GM20000 (cell line): ENCODE measurements at regions not wholly inside any gene's neighbourhood (a gene's known extent, or its start where the extent isn't known, plus 50 kb on each side); places are given as distances from the start of the nearest gene placed in this dataset.

Experiments
- DNase-seq: peaks from one replicate; pipeline ENCODE4 v3.0.0; 2012; ENCODE audit warnings: low spot score
- CTCF ChIP-seq: IDR thresholded peaks from 2 replicates; pipeline ENCODE4 v1.5.1; 2012; ENCODE audit warnings: mild to moderate bottlenecking, control low read depth; ENCODE audit errors: extremely low read depth, missing control alignments

- TF ChIP-seq CTCF, result no peak
Measured at GRCh38 chr2:187075671-187076070, 226.7 kb upstream of the ZSWIM2 start.

GRCh38 chr2:187075199-187075635 lies 226.2 kb upstream of the ZSWIM2 start:
- no peak for DNase-seq
- no peak for TF ChIP-seq CTCF

More at GRCh38 chr2:187075671-187076070, 226.7 kb upstream of the ZSWIM2 start:
- no peak for DNase-seq

GRCh38 chr2:187058198-187058597 lies 209.2 kb upstream of the ZSWIM2 start:
- no peak for TF ChIP-seq CTCF
- no peak for DNase-seq

- DNase-seq, result no peak
- no peak for TF ChIP-seq CTCF
Measured at GRCh38 chr2:187057466-187057865, 208.5 kb upstream of the ZSWIM2 start.

GRCh38 chr2:187056416-187057334 lies 207.7 kb upstream of the ZSWIM2 start:
- TF ChIP-seq CTCF, result no peak

GRCh38 chr2:187055463-187055862 lies 206.5 kb upstream of the ZSWIM2 start:
- DNase-seq, result no peak
- TF ChIP-seq CTCF, result no peak

More at GRCh38 chr2:187056416-187057334, 207.7 kb upstream of the ZSWIM2 start:
- DNase-seq, result no peak

GRCh38 chr2:187054501-187055319 lies 205.7 kb upstream of the ZSWIM2 start:
- no peak for TF ChIP-seq CTCF
- DNase-seq, result no peak
